Neuron (in vitro differentiated cells): ENCODE measurements at regions not wholly inside any gene's neighbourhood (a gene's known extent, or its start where the extent isn't known, plus 50 kb on each side); places are given as distances from the start of the nearest gene placed in this dataset.

Experiments used
- H2AFZ ChIP-seq: one replicate; pipeline ENCODE4 v1.6.1; 2013; ENCODE audit warnings: low read depth, mild to moderate bottlenecking, inconsistent platforms, low read length, moderate library complexity
- H3K27me3 ChIP-seq: one replicate; pipeline ENCODE4 v1.6.1; 2013; ENCODE audit warnings: low read length; ENCODE audit not compliant: insufficient read depth
- H3K36me3 ChIP-seq: one replicate; pipeline ENCODE4 v1.6.1; 2013; ENCODE audit warnings: low read length; ENCODE audit not compliant: insufficient read depth
- H3K4me1 ChIP-seq: one replicate; pipeline ENCODE4 v1.6.1; 2013; ENCODE audit warnings: low read length; ENCODE audit not compliant: insufficient read depth
- H3K4me3 ChIP-seq: 2 replicates; pipeline ENCODE4 v1.5.1; 2013; ENCODE audit warnings: mild to moderate bottlenecking, low read length, moderate library complexity
- H3K9me3 ChIP-seq: one replicate; pipeline ENCODE4 v1.6.1; 2013; ENCODE audit warnings: low read length

DNA sequence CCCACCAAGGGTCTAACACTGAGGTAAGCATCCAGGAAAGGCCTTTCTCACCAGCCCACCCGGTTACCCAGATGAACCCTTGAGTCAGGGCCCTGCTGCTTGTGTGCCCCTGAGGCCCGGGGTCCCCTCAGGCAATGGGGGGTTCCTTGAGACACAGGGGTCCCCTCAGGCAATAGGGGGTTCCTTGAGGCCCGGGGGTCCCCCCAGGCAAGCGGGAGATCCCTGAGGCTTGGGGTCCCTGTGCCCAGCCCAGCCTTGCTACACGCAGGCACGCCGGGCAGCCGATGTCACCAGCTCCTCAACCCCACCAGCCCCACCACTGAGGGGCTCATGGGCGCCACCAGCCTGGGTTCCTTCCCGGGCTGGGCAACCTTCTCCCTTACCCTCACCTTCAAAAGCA, 247.2 kb downstream of the TTLL2 start:
- H3K9me3 ChIP-seq = no peaks in the 10 kb centered on the region
- H3K4me3 ChIP-seq = no peak overlapping the region
- no peaks in the 10 kb centered on the region for H3K36me3 ChIP-seq
- H3K4me1 ChIP-seq = peaks cover 23% of the 10 kb centered on the region
- no peaks in the 10 kb centered on the region for H3K27me3 ChIP-seq
- no peak overlapping the region for H2AFZ ChIP-seq

- no peaks in the 10 kb centered on the region for H3K9me3 ChIP-seq
- no peaks in the 10 kb centered on the region for H3K27me3 ChIP-seq
- no peak overlapping the region for H2AFZ ChIP-seq
- peaks cover 31% of the 10 kb centered on the region for H3K4me1 ChIP-seq
- no peaks in the 10 kb centered on the region for H3K36me3 ChIP-seq
- H3K4me3 ChIP-seq = no peak overlapping the region
Observed at GRCh38 chr6:167572841-167573271, 248.0 kb downstream of the TTLL2 start.

DNA sequence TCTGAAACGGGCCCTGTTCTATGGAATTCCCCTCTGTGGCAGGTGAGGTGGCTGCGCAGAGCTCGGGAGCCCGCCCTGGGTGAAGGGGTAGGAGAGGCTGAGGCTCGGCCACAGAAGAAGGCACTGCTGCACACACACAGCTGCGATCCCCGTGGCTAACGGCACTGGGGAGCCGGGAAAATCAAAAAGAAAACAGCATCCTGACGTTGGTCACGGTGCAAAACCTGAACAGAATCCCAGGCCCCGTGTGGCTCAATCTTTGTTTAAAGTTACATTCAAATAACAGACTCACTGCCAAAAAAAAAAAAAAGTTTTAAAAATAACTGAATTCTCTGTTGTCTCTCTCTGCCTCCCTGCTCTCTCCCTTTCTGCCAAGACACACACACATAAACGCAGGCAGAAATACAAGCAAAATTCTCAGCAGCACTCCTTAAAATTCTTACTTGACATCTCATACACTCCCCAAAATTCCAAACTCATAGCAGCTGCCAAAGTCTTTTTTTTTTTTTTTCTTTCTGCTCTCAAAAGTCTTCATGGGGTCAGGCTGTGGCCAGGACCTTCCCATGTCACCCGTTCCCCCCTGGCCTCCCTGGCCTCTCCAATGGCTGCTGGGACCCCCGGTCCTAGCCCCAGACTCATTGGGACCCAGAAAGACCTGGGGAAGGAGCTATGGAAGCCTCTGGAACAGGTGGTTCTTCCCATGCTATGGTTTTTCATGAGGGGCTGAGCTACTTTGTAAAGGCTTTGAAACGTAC, 248.8 kb downstream of the TTLL2 start:
- Histone ChIP-seq H3K27me3 (no peaks in the 10 kb centered on the region), H3K9me3 (no peaks in the 10 kb centered on the region), H3K4me1 (peaks cover 37% of the 10 kb centered on the region), H3K4me3 (no peak overlapping the region), H3K36me3 (no peaks in the 10 kb centered on the region), H2AFZ (no peak overlapping the region)

DNA sequence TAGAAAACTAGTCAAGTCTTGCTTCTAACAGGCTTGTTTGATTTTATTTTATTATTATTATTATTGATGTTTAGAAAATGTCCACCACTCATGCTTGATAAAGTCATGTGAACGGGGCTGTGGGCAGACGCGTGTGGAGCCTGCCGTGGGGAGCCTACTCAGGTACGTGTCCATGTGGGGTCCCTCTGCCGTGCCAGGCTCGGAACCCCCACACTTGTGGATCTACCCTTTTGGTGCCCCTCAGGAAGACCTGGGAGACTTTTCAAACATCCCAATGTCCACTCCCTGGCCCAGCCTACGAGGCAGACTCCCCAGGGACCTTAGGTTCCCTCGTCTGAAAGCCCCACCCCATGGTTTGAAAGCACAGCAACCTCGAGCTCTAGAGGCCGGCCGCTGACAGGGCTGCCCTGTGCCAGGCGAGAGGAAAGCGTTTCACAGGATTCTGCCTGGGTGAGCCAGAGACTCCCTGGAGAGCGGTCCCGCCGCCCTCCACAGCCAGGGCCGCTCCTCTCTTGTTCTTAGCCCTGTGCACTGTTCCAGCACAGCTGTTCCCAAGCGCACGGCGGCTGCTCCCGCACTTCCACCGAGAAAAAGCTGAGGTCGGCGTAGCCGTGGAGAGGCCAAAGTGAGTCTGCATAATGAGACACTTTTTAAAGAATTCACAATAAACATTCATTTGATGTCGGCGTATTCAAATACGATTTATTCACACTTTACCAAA, 249.7 kb downstream of the TTLL2 start:
- Histone ChIP-seq H3K9me3 (no peaks in the 10 kb centered on the region), H2AFZ (no peak overlapping the region), H3K4me3 (no peak overlapping the region), H3K36me3 (no peaks in the 10 kb centered on the region), H3K27me3 (no peaks in the 10 kb centered on the region), H3K4me1 (peaks cover 46% of the 10 kb centered on the region)

DNA sequence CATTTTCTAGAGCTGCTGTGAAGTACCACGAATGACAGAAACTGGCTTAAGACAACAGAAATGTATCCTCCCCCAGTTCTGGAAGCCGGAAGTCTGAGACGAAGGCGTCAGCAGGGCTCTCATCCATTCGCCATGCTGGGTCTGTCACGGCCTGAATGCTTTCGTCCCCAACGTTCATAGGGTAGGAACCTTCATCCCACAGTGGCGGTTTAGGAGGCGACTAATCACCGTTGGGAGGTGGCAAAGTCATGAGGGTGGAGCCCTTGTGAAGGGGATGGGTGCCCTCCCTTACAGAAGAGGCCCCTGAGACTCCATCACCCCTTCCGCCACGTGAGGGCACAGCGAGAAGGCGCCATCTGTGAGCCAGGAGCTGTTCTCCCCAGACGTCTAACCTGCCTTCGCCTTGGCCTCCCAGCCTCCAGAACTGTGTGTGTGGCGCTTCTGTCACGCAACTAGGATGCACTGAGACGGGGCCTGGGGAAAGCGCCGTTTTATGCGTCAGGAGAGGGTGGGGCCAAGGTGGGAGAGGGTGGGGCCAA, 250.3 kb downstream of the TTLL2 start:
- H3K36me3 ChIP-seq = no peaks in the 10 kb centered on the region
- H3K9me3 ChIP-seq = no peaks in the 10 kb centered on the region
- no peak overlapping the region for H2AFZ ChIP-seq
- no peak overlapping the region for H3K4me3 ChIP-seq
- H3K4me1 ChIP-seq = peaks cover 52% of the 10 kb centered on the region
- H3K27me3 ChIP-seq = no peaks in the 10 kb centered on the region

DNA sequence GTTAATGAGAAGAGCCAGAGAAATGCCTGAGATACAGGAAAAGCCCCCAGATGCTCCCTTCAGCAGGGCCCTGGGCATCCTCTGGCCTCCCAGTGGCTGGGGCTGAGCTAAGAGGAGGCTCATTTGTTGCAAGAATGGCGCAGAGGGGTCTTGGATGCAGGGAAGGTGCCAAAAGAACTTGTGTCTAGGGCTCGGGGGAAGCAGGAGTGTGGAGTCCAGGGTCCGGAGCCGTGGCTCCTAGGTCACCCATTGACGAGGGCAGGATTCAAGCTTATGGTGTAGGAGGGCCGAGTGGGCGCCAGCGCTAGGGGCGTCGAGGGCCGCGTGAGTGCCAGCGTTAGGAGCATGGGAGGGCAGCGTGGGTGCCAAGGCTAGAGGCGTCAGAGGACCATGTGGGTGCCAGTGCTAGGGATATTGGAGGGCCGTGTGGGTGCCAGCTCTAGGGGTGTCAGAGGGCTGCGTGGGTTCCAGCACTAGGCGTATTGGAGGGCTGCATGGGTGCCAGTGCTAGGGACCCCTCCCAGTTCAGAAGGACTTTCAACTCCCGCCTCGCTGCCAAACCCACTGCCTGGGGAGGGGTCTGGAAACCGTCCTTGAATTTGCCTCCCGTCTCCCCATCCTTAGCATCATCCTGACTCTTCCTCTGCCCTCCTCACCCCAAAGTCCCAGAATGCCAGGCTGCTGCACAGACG, 250.5 kb upstream of the AFDN start:
- Histone ChIP-seq H3K36me3 (no peaks in the 10 kb centered on the region), H3K4me1 (peaks cover 62% of the 10 kb centered on the region), H3K9me3 (no peaks in the 10 kb centered on the region), H3K27me3 (no peaks in the 10 kb centered on the region), H2AFZ (no peak overlapping the region), H3K4me3 (no peak overlapping the region)

DNA sequence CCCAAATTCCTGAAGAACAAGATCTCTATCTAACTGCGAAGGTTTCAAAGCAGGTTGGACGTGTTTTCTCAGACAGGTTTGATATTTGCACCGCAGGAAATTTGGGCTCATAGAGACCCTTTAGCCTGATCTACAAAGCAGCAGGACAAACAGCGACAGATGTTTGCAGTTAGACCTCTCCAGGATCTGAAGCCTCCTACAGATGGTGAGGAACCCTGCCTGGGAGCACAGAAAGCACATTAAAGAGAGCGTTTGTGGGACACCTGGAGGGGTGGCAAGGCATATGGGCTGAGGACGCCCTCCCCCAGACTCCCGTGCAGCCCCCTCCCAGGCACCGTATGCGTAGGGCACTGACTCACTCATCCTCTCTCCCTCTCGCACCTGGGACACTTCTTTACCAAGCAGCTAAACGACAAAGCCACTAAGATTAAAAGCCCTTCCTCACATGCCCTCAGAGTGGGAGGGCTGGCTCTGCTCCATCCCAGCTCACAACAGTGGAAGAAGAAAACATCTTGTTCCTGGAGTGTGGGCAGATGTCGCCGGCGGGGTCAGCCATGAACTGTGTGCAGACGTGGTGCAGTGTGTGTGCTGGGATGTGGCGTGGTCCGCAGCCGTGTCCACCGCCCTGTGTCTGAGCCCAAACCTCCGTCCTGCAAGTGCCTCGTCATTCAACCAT, 249.7 kb upstream of the AFDN start:
- H3K9me3 ChIP-seq = no peaks in the 10 kb centered on the region
- peaks cover 69% of the 10 kb centered on the region for H3K4me1 ChIP-seq

DNA sequence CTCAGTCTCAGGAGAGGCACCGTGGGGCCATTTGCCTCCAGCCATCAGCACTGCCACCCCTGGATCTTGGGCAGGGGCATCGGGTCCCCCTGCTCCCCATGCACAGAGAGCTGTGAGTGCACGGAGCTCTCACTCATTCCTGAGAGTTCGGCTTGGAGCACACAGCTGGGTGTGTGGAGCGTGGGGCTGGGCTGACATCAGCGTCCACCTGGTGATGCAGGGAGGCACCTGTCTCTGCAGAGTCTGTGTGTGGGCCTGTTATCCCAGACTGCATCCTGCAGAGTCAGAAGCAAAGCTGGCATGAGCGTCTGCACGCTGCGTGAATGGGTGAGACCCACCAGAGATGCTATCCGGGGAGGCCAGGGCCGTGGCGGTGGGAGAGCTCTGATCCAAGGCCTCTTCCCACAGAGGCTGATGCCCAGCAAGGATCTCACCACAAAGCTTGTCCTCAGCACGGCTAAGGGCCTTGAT, 248.8 kb upstream of the AFDN start:
- Histone ChIP-seq H3K36me3 (no peaks in the 10 kb centered on the region), H3K27me3 (no peaks in the 10 kb centered on the region)

More for the DNA sequence above, 249.7 kb upstream of the AFDN start:
- Histone ChIP-seq H3K36me3 (no peaks in the 10 kb centered on the region), H2AFZ (no peak overlapping the region), H3K27me3 (no peaks in the 10 kb centered on the region), H3K4me3 (no peak overlapping the region)

GRCh38 chr6:167578371-167578901, 248.3 kb upstream of the AFDN start:
- H3K4me1 ChIP-seq = peaks cover 61% of the 10 kb centered on the region
- no peak overlapping the region for H3K4me3 ChIP-seq
- H2AFZ ChIP-seq = no peak overlapping the region
- H3K27me3 ChIP-seq = no peaks in the 10 kb centered on the region
- no peaks in the 10 kb centered on the region for H3K9me3 ChIP-seq
- H3K36me3 ChIP-seq = no peaks in the 10 kb centered on the region

More for the DNA sequence above, 248.8 kb upstream of the AFDN start:
- Histone ChIP-seq H3K4me1 (peaks cover 66% of the 10 kb centered on the region), H2AFZ (no peak overlapping the region), H3K9me3 (no peaks in the 10 kb centered on the region), H3K4me3 (no peak overlapping the region)

- H2AFZ ChIP-seq = no peak overlapping the region
- H3K27me3 ChIP-seq = no peaks in the 10 kb centered on the region
- peaks cover 48% of the 10 kb centered on the region for H3K4me1 ChIP-seq
- no peaks in the 10 kb centered on the region for H3K36me3 ChIP-seq
- no peak overlapping the region for H3K4me3 ChIP-seq
- no peaks in the 10 kb centered on the region for H3K9me3 ChIP-seq
Observed at GRCh38 chr6:167579806-167580618, 246.7 kb upstream of the AFDN start.

GRCh38 chr6:167580619-167580911, 246.1 kb upstream of the AFDN start:
- no peaks in the 10 kb centered on the region for H3K36me3 ChIP-seq
- H3K4me3 ChIP-seq = no peak overlapping the region
- H3K9me3 ChIP-seq = no peaks in the 10 kb centered on the region
- no peak overlapping the region for H2AFZ ChIP-seq
- peaks cover 48% of the 10 kb centered on the region for H3K4me1 ChIP-seq
- H3K27me3 ChIP-seq = no peaks in the 10 kb centered on the region

DNA sequence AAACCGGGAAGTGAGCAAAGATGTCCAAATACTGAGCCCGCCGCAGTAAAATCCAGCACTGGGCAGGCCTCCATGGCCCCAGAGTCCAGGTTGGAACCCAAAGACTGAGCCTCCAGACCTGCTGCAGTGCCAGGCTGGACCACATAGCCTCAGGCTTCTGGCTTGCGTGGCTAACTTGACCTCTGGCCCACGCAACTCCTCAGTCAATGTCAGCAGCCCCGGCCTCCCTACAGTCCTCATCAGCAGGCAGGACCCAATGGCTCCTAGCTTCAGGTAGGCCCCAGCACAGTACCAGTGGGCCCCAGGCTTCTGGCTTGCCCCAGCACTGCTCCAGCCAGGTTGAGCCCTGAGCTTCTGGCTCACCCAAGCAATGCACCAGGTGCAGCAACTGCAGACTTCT, 245.1 kb upstream of the AFDN start:
- Histone ChIP-seq H2AFZ (no peak overlapping the region), H3K4me1 (peaks cover 48% of the 10 kb centered on the region), H3K4me3 (no peak overlapping the region), H3K27me3 (no peaks in the 10 kb centered on the region), H3K9me3 (peaks cover 2% of the 10 kb centered on the region), H3K36me3 (no peaks in the 10 kb centered on the region)
